GM21360 (cell line): ENCODE measurements at regions not wholly inside any gene's neighbourhood (a gene's known extent, or its start where the extent isn't known, plus 50 kb on each side); places are given as distances from the start of the nearest gene placed in this dataset.
"Not testable (repeated sequence)": the region's sequence is repeated elsewhere in the genome, so short reads cannot be mapped to it uniquely, and the experiment has no call there.

ENCODE experiments used
- ATAC-seq: cut with Tn5 transposase; IDR thresholded peaks from one replicate; pipeline ENCODE4 v1.9.1; 2021; ENCODE audit warnings: mild to moderate bottlenecking, moderate library complexity; ENCODE audit not compliant: unreplicated experiment

DNA sequence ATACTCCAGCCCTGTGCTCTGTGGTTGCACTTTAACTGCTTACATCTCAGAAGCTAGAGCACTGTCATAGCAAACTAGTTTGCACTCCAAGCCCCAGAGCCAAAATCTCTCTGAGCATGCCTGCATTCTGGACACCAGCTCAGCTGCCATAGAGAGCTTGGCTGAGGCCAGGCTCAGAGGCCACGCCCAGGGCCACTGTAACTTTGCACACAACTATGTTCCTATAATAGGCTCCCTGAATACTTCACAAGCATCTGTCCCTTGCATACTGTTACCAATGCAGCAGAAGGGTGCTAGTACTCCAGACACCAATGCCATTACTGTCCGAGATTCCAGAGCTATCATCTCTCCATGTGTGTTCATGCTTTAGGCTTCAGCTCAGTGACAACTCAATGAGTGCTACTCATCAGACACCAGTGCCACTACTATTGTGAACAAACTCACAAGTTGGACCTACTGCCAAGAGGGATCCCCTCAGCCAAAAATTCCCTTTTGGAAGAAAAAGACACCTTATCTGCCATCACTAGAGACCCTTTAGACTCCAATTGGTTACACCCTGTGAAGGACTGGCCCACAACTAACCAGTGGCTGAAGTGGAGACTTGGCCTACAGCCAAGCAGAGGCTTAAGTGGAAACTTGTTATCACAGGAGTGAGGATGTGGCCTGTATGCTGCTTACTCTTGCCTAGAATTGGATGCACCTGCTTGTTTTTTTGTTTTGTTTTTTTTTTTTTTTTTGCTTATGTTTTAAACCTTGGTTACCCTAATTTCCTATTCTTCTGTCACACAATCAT, 211.6 kb upstream of the MAGI2 start:
- ATAC-seq = no peak

DNA sequence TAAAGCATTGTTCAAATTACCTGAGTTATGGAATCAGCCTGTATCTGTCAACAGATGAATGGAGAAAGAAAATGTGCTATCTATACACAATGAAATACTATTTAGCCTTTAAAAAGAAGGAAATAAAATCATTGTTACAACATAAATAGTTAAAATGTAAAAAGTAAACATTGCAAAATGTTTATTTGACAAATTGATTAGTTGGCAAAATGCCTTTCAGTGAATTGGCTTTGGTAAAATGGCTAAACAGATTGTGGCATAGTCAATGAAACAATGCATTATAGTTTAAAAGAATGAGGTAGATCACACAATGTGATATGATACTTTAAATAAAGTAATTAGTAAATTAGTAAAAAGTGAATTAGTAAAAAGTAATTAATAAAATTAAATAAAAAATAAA, 204.8 kb upstream of the MAGI2 start:
- ATAC-seq = no peak

DNA sequence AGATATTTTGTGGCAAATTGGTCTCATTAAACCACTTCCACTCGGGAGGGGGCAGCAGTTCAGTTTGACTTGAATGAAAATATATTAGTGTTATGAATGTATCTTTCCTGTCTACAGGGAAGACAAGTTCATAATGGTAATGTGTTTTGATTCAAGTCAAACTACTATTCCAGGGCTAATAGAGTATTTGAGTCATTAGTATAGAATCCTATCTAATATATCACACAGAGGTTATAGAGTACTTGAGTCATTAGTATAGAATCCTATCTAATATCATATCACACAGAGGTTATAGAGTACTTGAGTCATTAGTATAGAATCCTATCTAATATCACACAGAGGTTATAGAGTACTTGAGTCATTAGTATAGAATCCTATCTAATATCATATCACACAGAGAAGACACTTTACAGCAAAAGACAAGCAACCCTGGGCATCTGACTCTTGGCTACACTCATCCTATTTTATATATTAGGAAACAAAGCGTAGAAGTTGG, 199.7 kb upstream of the MAGI2 start:
- no peak for ATAC-seq

DNA sequence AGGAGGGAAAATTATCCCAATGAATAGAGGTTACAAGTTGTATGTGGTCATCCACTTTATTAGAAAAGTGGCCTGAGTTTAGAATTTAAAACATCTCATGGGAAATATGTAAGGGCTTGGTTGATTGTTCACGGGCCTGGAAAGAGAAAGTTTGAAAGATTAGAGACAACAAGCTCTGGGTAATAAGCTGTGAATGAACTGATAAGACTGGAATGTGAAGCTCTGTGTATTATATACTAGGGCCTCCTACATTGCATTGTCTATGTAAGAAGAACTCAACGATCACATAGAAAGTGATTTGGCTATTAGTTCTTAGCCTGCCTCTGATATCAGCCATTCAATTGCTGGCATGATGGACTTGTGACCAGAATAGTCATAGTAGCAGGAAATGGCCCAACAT, 199.2 kb upstream of the MAGI2 start:
- ATAC-seq = no peak

DNA sequence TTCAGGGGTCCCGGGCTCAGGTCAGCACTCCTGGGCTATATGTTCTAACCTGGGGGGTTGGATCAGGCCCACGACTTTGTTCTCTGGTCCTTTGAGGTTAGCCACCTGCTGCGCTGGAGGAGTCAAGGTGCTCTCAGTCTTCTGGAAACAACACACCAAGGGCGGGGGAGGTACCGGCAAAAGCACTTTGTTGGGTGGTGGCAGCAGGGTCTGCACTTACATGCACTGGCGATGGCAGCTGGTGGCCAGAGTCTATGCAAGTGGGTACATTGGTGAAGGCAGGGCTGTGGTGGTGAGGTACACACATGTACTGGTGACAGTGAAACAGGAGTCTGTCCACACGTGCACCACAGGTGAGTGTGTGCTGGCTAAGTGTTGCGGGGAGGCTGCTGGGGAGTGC, 194.2 kb upstream of the MAGI2 start:
- no peak for ATAC-seq

DNA sequence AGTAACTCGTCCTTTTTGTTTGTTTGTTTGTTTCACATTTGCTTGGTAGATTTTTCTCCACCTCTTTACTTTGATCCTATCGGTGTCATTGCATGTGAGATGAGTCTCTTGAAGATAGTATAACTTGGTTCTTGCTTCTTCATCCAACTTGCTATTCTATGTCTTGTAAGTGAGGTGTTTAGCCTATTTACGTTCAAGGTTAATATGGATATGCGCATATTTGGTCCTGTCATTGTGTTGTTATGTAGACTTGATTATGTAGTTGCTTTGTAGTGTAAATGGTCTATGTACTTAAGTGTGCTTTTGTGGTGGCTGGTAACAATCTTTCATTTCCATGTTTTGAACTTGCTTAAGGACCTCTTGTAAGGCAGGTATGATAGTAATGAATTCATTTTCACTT, 192.8 kb upstream of the MAGI2 start:
- ATAC-seq = no peak

DNA sequence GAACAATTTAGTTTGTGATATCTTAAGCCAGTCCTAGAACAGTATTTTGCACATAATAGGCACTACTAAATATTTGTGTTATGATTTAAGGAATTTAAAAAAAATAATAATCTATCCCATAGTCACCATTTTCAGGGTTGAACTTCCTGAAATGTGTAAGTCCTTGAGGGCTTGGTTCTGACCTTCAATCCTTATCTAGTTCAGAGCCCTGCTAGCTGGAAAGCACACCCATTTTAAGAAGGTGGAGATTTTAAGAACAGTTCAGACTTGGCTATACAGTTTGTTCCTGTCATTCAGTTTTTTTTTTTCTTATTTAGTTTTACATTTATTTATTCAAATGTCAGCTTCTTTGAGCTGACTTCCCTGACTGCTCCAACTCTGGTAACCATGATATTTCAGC, 183.4 kb upstream of the MAGI2 start:
- no peak for ATAC-seq

DNA sequence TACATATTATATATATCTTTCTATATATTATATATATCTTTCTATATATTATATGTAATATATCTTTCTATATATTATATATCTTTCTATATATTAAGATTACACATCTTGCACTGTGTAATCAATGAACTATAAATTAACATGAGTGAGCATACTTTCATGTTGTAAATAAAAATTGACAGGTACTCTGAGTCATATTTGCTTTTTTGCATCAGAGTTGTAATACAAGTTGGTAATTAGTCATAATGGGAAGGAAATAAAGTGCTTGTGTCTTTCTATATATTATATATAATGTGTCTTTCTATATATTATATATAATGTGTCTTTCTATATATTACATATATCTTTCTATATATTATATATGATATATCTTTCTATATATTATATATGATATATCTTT, 172.5 kb upstream of the MAGI2 start:
- ATAC-seq = not testable (repeated sequence)

DNA sequence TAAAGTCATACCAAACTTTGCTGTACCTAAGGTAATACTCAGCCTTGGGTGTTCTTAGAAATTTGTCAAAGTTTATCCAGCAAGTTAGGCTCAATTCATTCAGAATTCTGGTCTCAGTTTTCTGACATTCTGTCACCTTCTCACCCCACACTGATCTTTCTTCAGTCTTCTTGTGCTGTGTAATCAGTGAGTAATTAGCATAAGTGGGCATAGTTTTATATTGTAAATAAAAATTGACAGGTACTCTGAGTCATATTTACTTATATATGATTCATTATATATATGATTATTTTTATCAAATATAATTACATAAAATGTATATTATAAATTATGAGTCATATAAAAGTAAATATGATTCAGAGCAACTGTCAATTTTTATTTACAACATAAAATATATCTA, 170.9 kb upstream of the MAGI2 start:
- ATAC-seq = no peak

DNA sequence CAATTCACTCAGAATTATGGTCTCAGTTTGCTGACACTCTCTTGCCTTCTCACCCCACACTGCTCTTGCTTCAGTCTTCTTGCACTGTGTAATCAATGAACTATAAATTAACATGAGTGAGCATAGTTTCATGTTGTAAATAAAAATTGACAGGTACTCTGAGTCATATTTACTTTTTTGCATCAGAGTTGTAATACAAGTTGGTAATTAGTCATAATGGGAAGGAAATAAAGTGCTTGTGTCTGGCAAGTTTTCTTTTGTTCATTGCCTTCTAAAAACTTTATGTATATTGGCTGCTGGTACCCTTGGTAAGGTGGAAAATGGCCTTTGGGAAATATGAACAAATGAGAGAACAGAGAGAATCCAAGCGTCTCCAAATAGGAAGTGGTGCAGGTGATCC, 169.3 kb upstream of the MAGI2 start:
- ATAC-seq = no peak

DNA sequence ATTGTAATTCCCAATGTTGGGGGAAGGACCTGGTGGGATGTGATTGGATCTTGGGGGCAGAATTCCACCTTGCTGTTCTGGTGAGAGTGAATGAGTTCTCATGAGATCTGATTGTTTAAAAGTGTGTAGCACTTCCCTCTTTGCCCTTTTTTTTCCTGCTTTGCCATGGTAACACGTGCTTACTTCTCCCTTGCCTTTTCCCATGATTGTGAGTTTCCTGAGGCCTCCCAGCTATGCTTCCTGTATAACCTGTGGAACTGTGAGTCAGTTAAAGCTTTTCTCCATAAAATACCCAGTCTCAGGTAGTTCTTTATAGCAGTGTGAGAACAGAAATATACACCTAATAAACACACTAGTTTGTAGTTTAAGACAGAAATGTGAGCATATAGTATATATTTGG, 166.8 kb upstream of the MAGI2 start:
- no peak for ATAC-seq

DNA sequence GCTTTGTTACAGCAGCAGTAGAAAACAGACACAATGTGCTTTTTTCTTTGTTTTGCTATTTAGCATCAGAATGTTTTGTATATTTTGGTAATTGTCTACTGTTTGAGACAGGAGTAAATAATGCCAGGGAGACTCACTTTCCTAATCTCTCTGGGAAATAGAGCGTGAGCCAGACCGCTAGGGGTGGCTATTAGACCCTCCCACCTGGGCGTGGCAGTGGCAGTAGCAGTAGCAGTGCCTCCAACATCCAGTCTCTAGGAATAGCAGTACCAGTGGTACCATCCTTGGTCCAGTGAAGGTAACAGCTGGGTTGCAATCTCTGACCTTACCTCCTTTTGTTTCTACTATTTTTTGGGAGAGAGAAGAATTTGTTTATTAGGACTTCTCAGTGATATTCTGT, 165.7 kb upstream of the MAGI2 start:
- no peak for ATAC-seq

DNA sequence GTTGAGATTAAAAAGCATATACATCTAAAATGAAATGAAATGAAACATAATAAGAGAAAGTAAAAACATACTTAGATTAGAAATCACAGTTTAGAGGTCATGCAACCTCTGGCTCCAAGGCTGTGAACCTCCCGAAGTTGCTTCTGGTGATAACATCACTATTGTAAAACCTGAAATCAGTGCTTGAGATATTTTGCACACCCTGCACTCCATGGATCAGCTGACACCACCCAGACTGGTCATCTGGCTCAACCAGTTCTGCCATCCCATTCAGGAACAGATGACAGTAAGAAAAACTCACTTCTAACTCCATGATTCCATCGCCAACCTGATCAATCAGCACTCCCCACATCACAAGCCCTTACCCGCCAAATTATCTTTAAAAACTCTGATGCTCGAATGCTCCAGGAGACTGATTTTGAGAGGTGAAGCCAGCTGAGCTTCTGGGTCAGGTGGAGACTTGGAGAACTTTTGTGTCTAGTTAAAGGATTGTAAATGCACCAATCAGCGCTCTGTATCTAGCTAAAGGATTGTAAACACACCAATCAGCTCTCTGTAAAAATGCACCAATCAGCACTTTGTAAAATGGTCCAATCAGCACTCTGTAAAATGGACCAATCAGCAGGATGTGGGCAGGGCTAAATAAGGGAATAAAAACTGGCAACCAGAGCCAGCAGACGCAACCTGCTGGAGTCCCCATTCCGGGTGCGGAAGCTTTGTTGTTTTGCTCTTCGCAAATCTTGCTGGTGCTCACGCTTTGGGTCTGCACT, 162.6 kb upstream of the MAGI2 start:
- no peak for ATAC-seq

DNA sequence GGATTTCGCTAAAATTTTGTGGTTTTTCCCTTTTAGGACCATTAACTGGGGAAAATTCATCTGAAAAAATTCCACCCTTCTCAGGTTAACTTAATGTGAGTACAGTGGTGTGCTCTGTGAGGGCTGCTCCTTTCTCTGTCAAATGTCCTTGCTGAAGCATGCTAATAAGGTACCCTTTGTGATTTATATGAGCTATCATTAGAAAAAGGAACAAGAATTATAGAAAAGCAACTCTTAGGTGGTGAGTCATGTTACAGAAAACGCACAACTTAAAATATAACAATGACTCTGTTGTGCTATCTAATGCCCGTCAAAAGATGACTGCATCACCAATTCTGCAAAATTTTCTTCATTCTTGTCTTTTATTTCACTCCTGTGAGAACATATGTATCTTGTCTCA, 162.0 kb upstream of the MAGI2 start:
- ATAC-seq = no peak

DNA sequence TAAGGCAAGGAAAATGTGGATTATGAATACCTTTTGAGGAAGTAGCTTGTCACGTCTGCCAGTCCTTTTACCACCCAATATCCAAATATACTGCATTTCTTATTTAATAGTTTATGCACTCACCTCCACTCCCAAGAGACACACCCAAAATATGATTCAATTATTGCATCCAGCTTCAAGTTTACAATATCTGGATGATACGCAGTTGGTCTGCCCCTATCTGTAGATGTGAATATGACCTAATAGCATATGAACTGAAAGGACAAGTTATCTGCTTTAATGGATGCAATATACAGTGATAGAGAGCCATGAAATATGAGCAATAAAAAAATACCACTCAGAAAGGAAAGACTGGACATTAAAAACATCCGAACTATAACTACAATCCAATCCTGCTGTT, 159.4 kb upstream of the MAGI2 start:
- no peak for ATAC-seq

DNA sequence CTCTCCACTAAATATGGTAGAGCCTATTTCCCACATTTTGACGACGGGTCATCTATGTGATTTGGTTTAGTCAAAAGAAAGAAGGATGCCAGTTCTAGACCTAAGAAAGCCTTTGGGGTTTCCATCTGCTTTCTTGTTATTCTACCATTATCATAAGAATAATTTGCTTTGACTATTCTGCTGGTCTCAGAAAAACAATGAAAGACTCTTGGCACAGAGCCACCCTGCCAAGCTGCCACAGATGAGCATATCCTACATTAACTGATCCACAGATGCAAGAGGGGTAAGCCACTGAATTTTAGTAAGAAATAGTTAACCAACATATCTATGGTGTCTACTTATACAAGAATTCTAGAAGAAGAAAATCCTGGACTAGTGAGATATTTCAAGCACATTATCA, 158.6 kb upstream of the MAGI2 start:
- no peak for ATAC-seq

DNA sequence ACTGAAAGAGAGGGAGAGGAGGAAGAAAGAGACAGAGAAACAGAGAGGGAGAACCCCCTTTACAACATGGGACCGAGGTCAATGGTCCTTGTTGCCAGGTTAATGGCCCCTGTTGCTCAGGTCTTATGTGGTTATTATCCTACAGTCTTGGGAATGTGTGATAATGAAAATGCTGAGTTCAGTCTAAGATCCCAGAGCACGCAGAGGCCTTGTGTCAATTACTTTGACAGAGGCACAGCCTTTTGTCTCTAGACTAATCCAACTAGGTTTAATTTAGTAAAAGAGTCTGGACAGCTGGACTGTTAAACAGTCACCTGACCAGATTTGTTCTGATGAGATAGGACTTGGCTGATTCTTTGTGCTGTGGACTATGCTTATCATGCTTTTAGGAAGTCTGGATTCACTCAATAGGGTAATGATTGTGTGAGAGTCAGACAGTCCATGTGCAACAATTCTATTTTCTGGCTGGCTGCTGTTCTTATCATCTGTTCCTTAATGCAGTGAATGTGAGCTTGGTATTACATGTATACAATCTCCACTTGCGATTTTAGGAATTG, 157.4 kb upstream of the MAGI2 start:
- ATAC-seq = no peak

DNA sequence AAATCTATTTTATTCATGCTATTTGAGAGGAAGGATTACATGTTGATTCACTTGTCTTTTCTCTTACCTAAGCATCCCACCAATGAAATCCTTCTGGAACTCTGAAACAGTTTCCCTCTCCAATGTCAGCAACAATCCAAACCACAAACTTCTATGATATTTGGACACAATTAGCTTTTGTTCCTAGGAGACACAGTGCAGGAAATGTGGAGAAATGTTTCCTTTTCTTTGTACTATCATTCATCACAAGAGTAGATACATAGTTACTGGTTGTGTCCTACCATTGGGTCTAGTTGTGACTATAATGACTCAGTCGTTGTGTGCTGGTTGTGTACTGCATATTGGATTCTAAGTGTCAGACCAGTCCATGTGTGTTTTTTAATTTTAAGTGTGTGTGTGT, 156.8 kb upstream of the MAGI2 start:
- no peak for ATAC-seq

DNA sequence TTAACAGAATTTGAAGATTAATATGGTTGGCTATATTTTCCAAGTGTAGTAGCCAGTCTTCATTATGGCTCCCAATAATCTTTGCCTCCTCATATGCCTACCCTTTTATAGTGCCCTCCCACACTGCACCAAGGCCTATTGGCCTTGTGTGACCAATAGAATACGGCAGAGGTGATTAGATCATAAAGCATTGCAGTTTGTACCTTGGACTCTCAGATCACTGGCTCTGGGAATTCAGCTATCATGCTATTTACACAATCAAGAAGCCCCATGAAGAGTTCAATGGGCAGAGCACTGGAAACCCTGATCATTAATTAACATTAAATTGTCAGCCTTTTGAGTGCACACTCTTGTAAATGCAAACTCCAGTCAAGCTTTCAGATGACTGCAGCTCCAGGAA, 154.5 kb upstream of the MAGI2 start:
- no peak for ATAC-seq

DNA sequence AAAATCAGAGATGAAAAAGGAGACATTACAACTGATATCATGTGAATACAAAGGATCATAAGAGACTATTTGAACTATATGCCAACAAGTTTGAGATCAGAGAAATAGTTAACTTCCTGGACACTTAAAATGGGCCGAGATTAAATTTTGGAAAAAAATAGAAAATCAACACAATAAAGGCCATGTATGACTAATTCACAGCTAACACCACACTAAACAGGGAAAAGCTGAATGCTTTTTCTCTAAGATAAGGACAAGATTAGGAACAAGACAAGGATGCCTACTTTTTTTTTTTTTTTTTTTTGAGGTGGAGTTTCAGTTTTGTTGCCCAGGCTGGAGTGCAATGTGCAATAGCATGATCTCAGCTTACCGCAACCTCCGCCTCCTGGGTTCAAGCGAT, 151.4 kb upstream of the MAGI2 start:
- no peak for ATAC-seq

DNA sequence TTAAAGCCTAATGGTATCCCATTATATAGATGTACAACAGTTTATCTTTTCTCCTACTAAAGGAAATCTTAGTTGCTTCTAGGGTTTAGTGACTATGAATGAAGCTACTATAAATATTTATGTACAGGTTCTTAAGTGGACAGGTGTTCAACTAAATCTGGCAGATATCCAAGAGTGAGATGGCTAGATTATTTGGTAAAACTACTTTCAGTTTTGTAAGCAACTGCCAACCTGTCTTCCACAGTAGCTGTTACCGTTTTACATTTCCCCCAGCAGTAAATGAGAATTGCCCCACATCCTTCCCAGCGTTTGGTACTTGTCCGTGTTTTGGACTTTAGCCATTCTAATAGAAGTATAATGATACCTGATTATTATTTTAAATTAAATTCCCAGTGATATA, 144.9 kb upstream of the MAGI2 start:
- ATAC-seq = no peak

DNA sequence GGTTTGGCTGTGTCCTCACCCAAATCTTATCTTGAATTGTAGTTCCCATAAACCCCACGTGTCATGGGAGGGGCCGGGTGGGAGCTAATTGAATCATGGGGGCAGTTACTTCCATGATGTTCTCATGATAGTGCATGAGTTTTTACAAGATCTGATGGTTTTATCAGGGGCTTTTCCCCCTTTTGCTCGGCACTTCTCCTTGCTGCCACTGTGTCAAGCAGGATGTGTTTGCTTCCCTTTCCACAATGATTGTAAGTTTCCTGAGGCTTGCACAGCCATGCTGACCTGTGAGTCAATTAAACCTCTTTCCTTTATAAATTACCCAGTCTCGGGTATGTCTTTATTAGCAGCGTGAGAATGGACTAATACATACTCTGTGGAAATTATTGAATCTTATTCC, 141.2 kb upstream of the MAGI2 start:
- not testable (repeated sequence) for ATAC-seq
